Transverse colon (tissue), 4 donors: ENCODE measurements at regions not wholly inside any gene's neighbourhood (a gene's known extent, or its start where the extent isn't known, plus 50 kb on each side); places are given as distances from the start of the nearest gene placed in this dataset.

ENCODE experiments used
- DNase-seq: peaks from one replicate; pipeline ENCODE4 v3.0.0-alpha.2; 2019
- H3K27ac ChIP-seq, 4 donors: fragments of 200-600 bp; sonication (generic); 2 replicates each; pipeline ENCODE4 v1.5.1; 2016 to 2018; ENCODE audit warnings: inconsistent platforms in 4 of 4
- H3K27me3 ChIP-seq: fragments of 200-600 bp; sonication (generic); 2 replicates; pipeline ENCODE4 v1.5.1; 2017; ENCODE audit warnings: inconsistent platforms
- H3K36me3 ChIP-seq, 4 donors: fragments of 200-600 bp; sonication (generic); 2 replicates each; pipeline ENCODE4 v1.5.1; 2017 to 2019; ENCODE audit warnings: inconsistent platforms in 4 of 4
- H3K4me1 ChIP-seq, 4 donors: fragments of 200-600 bp; sonication (generic); 2 replicates each; pipeline ENCODE4 v1.5.1; 2017 to 2020; ENCODE audit warnings: inconsistent platforms in 4 of 4
- H3K4me3 ChIP-seq, 4 donors: fragments of 200-600 bp; sonication (generic); 1 replicate in 1 of 4; 2 replicates in 3 of 4; pipeline versions ENCODE4 v1.5.1 to v1.6.1; 2017 to 2019; ENCODE audit warnings: inconsistent platforms in 4 of 4
- H3K9me3 ChIP-seq, 2 donors: fragments of 200-600 bp; sonication (generic); 2 replicates each; pipeline ENCODE4 v1.5.1; 2017 to 2019; ENCODE audit warnings: inconsistent platforms in 2 of 2
- CTCF ChIP-seq, 5 experiments: fragments of 200-600 bp in 3 of 5; fragments of 450-650 bp in 2 of 5; sonication (generic) in 3 of 5; IDR thresholded peaks; 1 replicate in 2 of 5; 2 replicates in 3 of 5; pipeline ENCODE4 v1.5.1; 2016 to 2017; ENCODE audit warnings: antibody characterized with exemption in 5 of 5, inconsistent platforms in 3 of 5, mild to moderate bottlenecking in 2 of 5, moderate library complexity in 1 of 5
- EP300 ChIP-seq: sonication (generic); formaldehyde crosslinking; IDR thresholded peaks from one replicate; pipeline ENCODE4 v1.6.1; 2017; ENCODE audit warnings: antibody characterized with exemption, low read depth
- POLR2A ChIP-seq: fragments of 450-650 bp; IDR thresholded peaks from one replicate; pipeline ENCODE4 v1.6.1; 2016; ENCODE audit warnings: antibody characterized with exemption, mild to moderate bottlenecking, moderate library complexity
- POLR2AphosphoS5 ChIP-seq, 3 donors: sonication (generic); formaldehyde crosslinking; IDR thresholded peaks; one replicate each; pipeline ENCODE4 v1.6.1; 2016; ENCODE audit warnings: antibody characterized with exemption in 3 of 3
- WGBS, 2 donors: methylation state at CpG; one replicate each; pipeline ENCODE4 v1.1.5; 2018; ENCODE audit warnings: low coverage in 1 of 2; 5-methylcytosine and 5-hydroxymethylcytosine counted together
- in situ Hi-C, 4 donors: fragments of 200-750 bp; cut with MboI; loops; one replicate each; pipeline versions ENCODE4 v1.15.0 to v1.15.1; 2017; ENCODE audit warnings: low sequenced_read_pairs in 3 of 4, low pct_ligation_motif_present in 1 of 4, low pct_unique_long_range_greater_than_20kb in 1 of 4
- intact Hi-C: fragments of 100-400 bp; cut with DNase I; formaldehyde crosslinking; loops from one replicate; pipeline ENCODE4 v1.15.1; 2023; ENCODE audit warnings: low total_unique reads

- Histone ChIP-seq H3K9me3 (no peaks in the 10 kb centered on the region), H3K27ac (no peak overlapping the region), H3K36me3 (no peaks in the 10 kb centered on the region), H3K4me1 (no peaks in the 10 kb centered on the region), H3K4me3 (no peak overlapping the region), H3K27me3 (peaks cover 30% of the 10 kb centered on the region)
- WGBS, 2 donors: 39% methylated on average over 69 of the region's 74 CpGs; no CpG with 5 or more reads in 1 of the 2 donors
- in situ Hi-C loops: no loop called here
- TF ChIP-seq CTCF (IDR thresholded peaks at IDR 0.05): peak in 3 of 5 experiments; percentile 11 to 26 (median 14)
- TF ChIP-seq POLR2AphosphoS5 (IDR thresholded peaks at IDR 0.05): no peak
- intact Hi-C loops: no loop called here
- peak; percentile 15 for DNase-seq
Observed at GRCh38 chr13:53201454-53202225, 173.0 kb downstream of the OLFM4 start.

- Histone ChIP-seq H3K27ac (no peak overlapping the region), H3K4me3 (no peak overlapping the region), H3K4me1 (no peaks in the 10 kb centered on the region), H3K9me3 (no peaks in the 10 kb centered on the region), H3K36me3 (no peaks in the 10 kb centered on the region), H3K27me3 (peaks cover 25% of the 10 kb centered on the region)
- in situ Hi-C loops: no loop called here
- WGBS, 2 donors: 52 to 83% methylated on average over 1 to 4 of the region's 4 CpGs
- DNase-seq: no peak
- TF ChIP-seq POLR2AphosphoS5 (IDR thresholded peaks at IDR 0.05) (no peak), CTCF (IDR thresholded peaks at IDR 0.05) (no peak), POLR2A (no peak), EP300 (no peak)
- intact Hi-C loops: no loop called here
Observed at GRCh38 chr13:53204598-53204997, 176.0 kb downstream of the OLFM4 start.

GRCh38 chr13:53206455-53206854, 177.8 kb downstream of the OLFM4 start:
- Histone ChIP-seq H3K27me3 (peaks cover 10% of the 10 kb centered on the region), H3K4me3 (no peak overlapping the region), H3K4me1 (no peaks in the 10 kb centered on the region), H3K9me3 (no peaks in the 10 kb centered on the region), H3K36me3 (no peaks in the 10 kb centered on the region), H3K27ac (no peak overlapping the region)
- no peak for DNase-seq
- in situ Hi-C loops (no loop called here), intact Hi-C loops (no loop called here)
- WGBS, 2 donors: 0 to 11% methylated on average over 1 of the region's 1 CpG
- no peak for TF ChIP-seq POLR2A
- TF ChIP-seq CTCF (IDR thresholded peaks at IDR 0.05): peak in 1 of 5 experiments; percentile 27
- no peak for TF ChIP-seq EP300
- TF ChIP-seq POLR2AphosphoS5 (IDR thresholded peaks at IDR 0.05): no peak

- no peak for DNase-seq
- no peaks in the 10 kb centered on the region for H3K4me1 ChIP-seq
- no peaks in the 10 kb centered on the region for H3K27me3 ChIP-seq
- intact Hi-C loops (no loop called here), in situ Hi-C loops (no loop called here)
- 87 to 94% methylated on average over 3 of the region's 3 CpGs for WGBS, 2 donors
- H3K9me3 ChIP-seq: no peaks in the 10 kb centered on the region
- no peak overlapping the region for H3K4me3 ChIP-seq
- H3K27ac ChIP-seq: no peak overlapping the region
- no peak for TF ChIP-seq POLR2AphosphoS5 (IDR thresholded peaks at IDR 0.05)
- no peak for TF ChIP-seq CTCF (IDR thresholded peaks at IDR 0.05)
- TF ChIP-seq POLR2A: no peak
- no peak for TF ChIP-seq EP300
- no peaks in the 10 kb centered on the region for H3K36me3 ChIP-seq
Observed at GRCh38 chr13:53207556-53207955, 178.9 kb downstream of the OLFM4 start.
